Limb (tissue), 2 donors: ENCODE measurements at regions not wholly inside any gene's neighbourhood (a gene's known extent, or its start where the extent isn't known, plus 50 kb on each side); places are given as distances from the start of the nearest gene placed in this dataset.

Experiments
- DNase-seq, 2 donors: peaks; one replicate each; pipeline ENCODE4 v3.0.0-alpha.2; 2016; ENCODE audit errors: extremely low spot score in 2 of 2

GRCh38 chr6:14690120-14691056 lies 555.5 kb upstream of the JARID2 start:
- DNase-seq, result no peak

DNA sequence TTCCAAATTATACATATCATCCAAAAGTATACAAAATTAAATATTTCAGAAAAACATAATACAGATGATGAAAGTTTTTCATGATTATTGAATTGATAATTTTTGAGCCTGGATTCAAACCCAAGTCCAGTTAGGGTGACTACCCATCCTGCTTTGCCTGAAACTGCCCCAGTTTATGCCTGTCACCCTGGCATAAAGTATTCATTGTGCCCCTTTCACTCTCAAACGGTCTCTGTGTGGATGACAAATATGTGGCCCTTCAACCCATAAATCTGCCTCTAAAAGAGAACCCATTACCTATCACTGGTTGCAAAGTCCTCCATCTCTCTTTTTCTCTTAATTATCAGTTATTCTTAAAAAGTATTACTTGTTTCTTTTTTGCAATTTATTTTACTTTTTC lies 553.7 kb upstream of the JARID2 start:
- DNase-seq, result no peak

- DNase-seq, result no peak
Observed at GRCh38 chr6:14693301-14694192, 552.3 kb upstream of the JARID2 start.

- no peak for DNase-seq
Observed at GRCh38 chr6:14694308-14694707, 551.6 kb upstream of the JARID2 start.

DNA sequence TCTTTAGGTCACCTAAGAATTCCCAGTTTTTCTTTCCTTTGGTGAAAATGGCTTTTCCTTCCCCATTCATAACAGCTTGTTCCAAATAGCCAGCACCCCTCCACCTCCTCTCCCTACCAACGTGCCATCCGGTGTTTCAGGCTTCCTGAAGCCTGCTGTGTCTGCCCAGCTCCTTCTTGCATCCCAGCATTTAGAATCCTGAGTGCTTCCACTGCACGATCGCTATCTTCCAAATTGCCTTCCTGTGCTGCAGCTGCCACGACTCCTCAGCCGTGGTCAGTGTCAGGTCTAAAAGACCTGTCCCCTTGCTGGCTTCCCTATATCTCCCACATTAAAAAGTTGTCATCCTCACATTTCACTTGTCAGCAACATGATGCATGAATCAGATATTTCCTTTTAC lies 550.3 kb upstream of the JARID2 start:
- no peak for DNase-seq

- no peak for DNase-seq
Observed at GRCh38 chr6:14696367-14696766, 549.5 kb upstream of the JARID2 start.

DNA sequence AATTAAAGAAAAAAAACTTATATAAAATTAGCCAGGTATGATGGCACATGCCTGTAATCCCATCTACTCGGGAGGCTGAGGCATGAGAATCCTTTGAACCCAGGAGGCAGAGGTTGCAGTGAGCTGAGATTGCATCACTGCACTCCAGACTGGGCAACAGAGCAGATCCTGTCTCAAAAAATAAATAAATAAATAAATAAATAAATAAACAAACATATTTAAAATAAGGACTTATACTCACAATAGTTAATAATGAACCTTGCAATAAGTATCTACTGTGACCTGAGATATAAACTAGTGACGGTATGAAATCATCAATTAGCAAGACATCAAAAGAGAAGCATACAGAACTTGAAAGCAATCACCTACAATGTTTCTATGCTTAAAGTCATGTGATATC lies 548.4 kb upstream of the JARID2 start:
- DNase-seq, result no peak

DNA sequence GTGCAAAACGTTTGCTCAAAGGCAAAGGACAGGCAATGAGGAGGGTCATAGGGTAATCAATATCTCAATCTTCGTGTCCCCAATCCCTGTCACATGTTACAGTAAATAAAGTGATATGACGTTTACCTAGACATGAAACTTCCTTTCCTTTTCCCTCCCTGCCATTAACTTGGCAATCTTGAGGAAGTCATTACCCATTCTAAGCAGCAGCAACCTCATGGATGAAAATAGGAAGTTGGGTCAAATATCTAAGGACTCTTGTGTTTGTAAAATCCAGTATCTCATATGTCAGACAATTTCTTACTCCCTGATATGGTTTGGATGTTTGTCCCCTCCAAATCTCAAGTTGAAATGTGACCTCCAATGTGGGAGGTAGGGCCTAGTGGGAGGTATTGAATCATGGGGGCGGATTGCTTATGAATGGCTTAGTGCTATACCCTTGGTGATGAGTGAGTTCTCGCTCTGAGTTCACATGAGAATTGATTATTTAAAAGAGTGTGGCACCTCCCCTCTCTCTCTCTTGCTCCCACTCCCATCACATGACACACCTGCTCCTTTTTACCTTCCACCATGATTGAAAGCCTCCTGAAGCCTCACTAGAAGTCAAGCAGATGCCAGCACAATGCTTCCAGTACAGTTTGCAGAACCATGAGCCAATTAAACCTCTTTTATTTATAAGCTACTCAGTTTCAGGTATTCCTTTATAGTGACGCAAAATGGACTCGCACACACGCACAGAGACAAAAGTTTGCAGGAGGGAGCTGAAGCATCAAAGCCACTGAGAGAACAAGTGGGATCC lies 545.9 kb upstream of the JARID2 start:
- no peak for DNase-seq

DNA sequence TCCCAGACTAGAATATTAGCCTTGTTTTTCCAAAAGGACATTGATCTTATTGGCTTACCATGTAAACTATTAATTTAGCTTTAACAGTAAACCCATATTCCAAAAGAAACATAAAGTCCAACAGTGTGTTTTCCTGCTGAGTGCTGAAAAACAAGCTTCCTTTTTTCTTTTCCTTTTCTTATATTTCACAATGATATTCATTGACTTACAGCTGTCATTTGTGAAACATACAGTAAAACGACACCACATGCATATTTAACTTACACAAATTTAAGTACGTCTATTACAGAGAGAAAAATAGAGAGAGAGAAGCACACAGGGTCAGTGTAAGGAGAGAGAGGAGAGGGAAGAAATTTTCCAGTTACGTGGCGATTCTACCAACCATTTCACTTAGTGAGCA lies 543.9 kb upstream of the JARID2 start:
- no peak for DNase-seq

- no peak for DNase-seq
Observed at GRCh38 chr6:14702678-14703077, 543.2 kb upstream of the JARID2 start.

DNA sequence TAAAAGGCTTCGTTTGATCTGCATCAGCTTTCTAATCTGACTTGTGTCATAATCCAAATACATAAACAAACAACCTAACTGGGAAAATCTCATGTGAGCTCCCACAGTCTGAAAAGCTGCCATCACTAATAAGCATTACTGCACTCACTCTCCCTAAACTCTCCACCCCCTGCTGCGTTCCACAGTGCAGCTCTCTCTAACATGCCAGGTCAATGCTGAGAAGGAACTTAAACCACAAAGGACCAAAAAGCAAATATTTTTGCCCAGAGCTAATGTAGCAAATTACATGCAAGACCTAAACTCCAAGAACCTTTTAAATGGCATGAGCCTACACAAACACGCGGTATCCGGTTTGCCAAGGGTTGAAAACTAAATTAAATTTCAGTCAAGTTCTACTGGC lies 542.3 kb upstream of the JARID2 start:
- no peak for DNase-seq

DNA sequence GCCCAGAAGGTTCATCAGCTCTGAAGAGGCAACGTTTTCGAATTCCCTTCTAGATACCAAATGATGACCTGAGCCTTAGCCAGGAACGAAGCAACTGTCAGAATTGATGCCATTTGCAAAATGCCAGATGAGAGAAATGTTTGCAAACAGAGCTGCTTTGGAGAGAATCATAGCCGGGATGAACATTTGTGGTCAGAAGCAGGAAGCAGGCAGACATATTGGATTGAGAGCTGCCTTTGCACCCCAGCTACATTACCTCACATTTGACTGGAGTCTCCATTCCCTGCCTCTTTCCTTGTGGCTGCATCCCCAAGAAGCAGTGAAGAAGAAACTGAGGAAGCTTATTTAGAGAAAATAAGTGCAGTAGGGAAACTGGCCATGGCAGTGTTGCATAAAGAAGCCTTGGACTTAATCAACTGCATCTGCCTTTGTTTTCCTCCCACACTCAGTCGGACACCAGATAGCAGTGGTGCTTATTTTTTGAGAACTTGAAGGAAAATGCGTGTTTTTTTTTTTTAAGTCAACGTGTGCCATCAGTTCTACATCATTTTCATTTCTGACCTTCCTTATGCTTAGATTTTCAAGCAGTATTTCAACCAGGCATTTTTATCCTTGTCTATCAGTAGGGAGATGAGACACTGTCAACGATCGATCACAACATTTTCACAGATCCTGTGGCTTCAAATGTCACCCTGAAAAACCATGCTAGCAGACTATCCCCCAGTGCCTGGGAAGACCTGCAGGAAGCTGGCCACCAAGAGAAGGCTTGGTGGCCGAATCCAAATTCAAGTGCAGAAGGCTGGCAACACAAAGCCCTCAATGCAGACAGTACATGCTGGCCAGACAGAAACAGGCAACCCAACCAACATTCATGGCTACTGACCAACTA lies 541.2 kb upstream of the JARID2 start:
- DNase-seq, result no peak

GRCh38 chr6:14705841-14706377 lies 540.0 kb upstream of the JARID2 start:
- no peak for DNase-seq

GRCh38 chr6:14706378-14706929 lies 539.4 kb upstream of the JARID2 start:
- no peak for DNase-seq

DNA sequence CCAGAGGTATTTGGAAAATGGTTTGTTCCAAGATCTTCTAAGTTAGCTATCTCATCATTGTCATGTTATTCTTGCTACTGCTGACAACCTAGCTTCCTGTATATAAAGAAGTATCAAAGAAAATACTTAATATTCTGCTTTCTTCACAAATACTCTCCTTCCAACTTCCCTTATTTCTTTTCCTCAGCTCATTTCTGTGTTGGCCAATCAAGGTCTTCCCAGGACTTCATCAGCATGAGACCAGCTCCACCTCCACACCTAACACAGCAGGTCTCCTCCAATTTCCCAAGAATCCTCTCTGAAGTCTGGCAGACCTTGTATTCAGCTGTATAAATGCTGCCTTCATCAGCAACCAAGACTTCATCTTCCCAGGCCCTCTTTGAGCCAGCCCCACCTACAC lies 538.6 kb upstream of the JARID2 start:
- no peak for DNase-seq

- no peak for DNase-seq
Observed at GRCh38 chr6:14707971-14708465, 537.9 kb upstream of the JARID2 start.

- DNase-seq, result no peak
Observed at GRCh38 chr6:14709066-14709670, 536.7 kb upstream of the JARID2 start.

GRCh38 chr6:14709900-14710299 lies 536.0 kb upstream of the JARID2 start:
- no peak for DNase-seq

GRCh38 chr6:14710421-14710820 lies 535.4 kb upstream of the JARID2 start:
- DNase-seq, result no peak
